HL-60 (cell line): ENCODE measurements at regions not wholly inside any gene's neighbourhood (a gene's known extent, or its start where the extent isn't known, plus 50 kb on each side); places are given as distances from the start of the nearest gene placed in this dataset.

Experiments used
- CTCF ChIP-seq: IDR thresholded peaks from one replicate; pipeline ENCODE4 v1.5.1; 2011; ENCODE audit warnings: low read length, control low read depth, inconsistent platforms; ENCODE audit not compliant: insufficient read depth
- POLR2AphosphoS5 ChIP-seq: IDR thresholded peaks from 2 replicates; pipeline ENCODE4 v1.6.1; 2012; ENCODE audit warnings: low read depth
- REST ChIP-seq: IDR thresholded peaks from 2 replicates; pipeline ENCODE4 v1.6.1; 2012; ENCODE audit warnings: low read depth; ENCODE audit not compliant: insufficient replicate concordance

GRCh38 chr12:86950043-86950442, 693.9 kb upstream of the MGAT4C start:
- TF ChIP-seq CTCF (no peak), POLR2AphosphoS5 (no peak), REST (no peak)
